Right lobe of liver (tissue), 6 donors: ENCODE measurements at regions not wholly inside any gene's neighbourhood (a gene's known extent, or its start where the extent isn't known, plus 50 kb on each side); places are given as distances from the start of the nearest gene placed in this dataset.
"Not testable (repeated sequence)": the region's sequence is repeated elsewhere in the genome, so short reads cannot be mapped to it uniquely, and the experiment has no call there.

ENCODE experiments used
- ATAC-seq, 4 donors: fragments of 200-7000 bp; cut with Tn5 transposase; one replicate each; pipeline ENCODE4 v1.9.1; 2020; ENCODE audit warnings: mild to moderate bottlenecking in 4 of 4, moderate library complexity in 4 of 4
- DNase-seq, 3 donors: peaks; one replicate each; pipeline ENCODE4 v3.0.0-alpha.2; 2020
- H3K27ac ChIP-seq, 3 donors: fragments of 200-600 bp; one replicate each; pipeline ENCODE4 v1.8.0; 2022
- H3K27me3 ChIP-seq, 2 donors: fragments of 200-600 bp; one replicate each; pipeline ENCODE4 v1.8.0; 2022
- H3K36me3 ChIP-seq, 4 donors: fragments of 200-600 bp; sonication (generic) in 1 of 4; one replicate each; pipeline versions ENCODE4 v1.5.1 to v1.8.0; 2017 to 2022; ENCODE audit warnings: control low read depth in 1 of 4
- H3K4me1 ChIP-seq, 4 donors: fragments of 200-600 bp; sonication (generic) in 1 of 4; one replicate each; pipeline versions ENCODE4 v1.5.1 to v1.8.0; 2017 to 2022; ENCODE audit warnings: control low read depth in 1 of 4
- H3K4me3 ChIP-seq, 3 donors: fragments of 200-600 bp; one replicate each; pipeline ENCODE4 v1.8.0; 2022
- H3K9me3 ChIP-seq, 4 donors: fragments of 200-600 bp; sonication (generic) in 1 of 4; one replicate each; pipeline versions ENCODE4 v1.5.1 to v1.8.0; 2017 to 2022; ENCODE audit warnings: control low read depth in 1 of 4
- POLR2A ChIP-seq: fragments of 450-650 bp; IDR thresholded peaks from one replicate; pipeline ENCODE4 v1.6.1; 2017; ENCODE audit warnings: antibody characterized with exemption, mild to moderate bottlenecking
- WGBS: methylation state at CpG from one replicate; pipeline ENCODE4 v1.1.6; 2018; ENCODE audit warnings: low coverage, low lambda C conversion rate; ENCODE audit not compliant: insufficient coverage; ENCODE audit errors: missing lambda C conversion rate; 5-methylcytosine and 5-hydroxymethylcytosine counted together
- intact Hi-C, 2 donors: fragments of 100-400 bp; cut with DNase I; formaldehyde crosslinking; loops; one replicate each; pipeline versions ENCODE4 v1.11.2 to v1.14.1; 2022
- TF ChIP-seq, protein P1 (sequence below), 4 donors: fragments of 200-600 bp in 3 of 4; fragments of 450-650 bp in 1 of 4; IDR thresholded peaks; one replicate each; pipeline versions ENCODE4 v1.5.1 to v1.8.0; 2016 to 2022; ENCODE audit warnings: antibody characterized with exemption in 4 of 4, mild to moderate bottlenecking in 2 of 4
- donor health status: DM: no; HTN: yes; CAD: no.
- donor health status: DM: no; HTN: no; CAD: no.
- donor health status: DM: no; HTN: no; CAD: no.
- donor health status: DM: no; HTN: yes; CAD: no.
- donor health status: DM: no; HTN: yes; CAD: no.

DNA sequence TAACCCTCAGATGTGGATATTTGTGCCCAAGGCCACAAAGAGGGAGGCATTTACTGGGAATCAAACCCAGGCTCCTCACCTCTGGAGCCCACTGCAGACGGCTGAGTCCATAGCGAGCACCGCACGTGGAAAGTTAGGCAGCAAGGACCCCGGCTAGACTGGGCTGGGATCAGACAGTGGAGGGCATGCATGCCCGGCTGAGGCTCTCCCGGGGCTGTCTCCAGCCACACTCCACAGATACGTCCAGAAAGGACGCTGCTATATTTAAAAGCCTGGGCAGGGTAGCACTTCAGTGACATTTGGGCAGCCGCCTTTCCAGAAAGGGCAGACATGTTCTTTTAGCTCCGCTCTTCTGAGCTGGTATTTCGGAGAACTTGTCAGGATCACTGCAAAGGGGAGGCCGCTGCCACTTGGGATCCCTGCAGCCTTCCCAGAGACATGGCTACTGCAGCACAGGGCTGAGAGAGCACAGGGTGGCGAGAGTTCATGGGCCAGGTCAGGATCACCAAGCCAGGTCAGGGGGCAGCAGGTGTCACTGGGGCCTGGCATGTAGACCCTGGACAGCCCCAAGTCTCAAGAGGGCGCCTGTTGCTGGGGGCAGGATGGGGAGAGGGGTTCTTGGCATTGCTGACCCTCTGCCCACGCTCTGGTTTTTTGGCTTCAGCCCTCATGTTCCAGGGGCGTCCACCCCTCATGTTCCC is 121.7 kb downstream of the PHETA1 start:
- no peak overlapping the region for H3K27ac ChIP-seq
- intact Hi-C loops: no loop called here

GRCh38 chr12:111246477-111247011 is 122.4 kb downstream of the PHETA1 start:
- Histone ChIP-seq H3K36me3 (no peaks in the 10 kb centered on the region), H3K27ac (peak overlapping the region in 1 of 3 donors; percentile 52), H3K27me3 (no peaks in the 10 kb centered on the region), H3K9me3 (no peaks in the 10 kb centered on the region), H3K4me1 (peaks cover 0 to 12% (median 2%) of the 10 kb centered on the region in 4 donors), H3K4me3 (no peak overlapping the region)
- ATAC-seq (peak; percentile 77 to 86 (median 81)), DNase-seq (peak in 1 of 3 donors; percentile 60)
- WGBS: 35% methylated on average over 5 of the region's 7 CpGs
- TF ChIP-seq, protein P1, sequence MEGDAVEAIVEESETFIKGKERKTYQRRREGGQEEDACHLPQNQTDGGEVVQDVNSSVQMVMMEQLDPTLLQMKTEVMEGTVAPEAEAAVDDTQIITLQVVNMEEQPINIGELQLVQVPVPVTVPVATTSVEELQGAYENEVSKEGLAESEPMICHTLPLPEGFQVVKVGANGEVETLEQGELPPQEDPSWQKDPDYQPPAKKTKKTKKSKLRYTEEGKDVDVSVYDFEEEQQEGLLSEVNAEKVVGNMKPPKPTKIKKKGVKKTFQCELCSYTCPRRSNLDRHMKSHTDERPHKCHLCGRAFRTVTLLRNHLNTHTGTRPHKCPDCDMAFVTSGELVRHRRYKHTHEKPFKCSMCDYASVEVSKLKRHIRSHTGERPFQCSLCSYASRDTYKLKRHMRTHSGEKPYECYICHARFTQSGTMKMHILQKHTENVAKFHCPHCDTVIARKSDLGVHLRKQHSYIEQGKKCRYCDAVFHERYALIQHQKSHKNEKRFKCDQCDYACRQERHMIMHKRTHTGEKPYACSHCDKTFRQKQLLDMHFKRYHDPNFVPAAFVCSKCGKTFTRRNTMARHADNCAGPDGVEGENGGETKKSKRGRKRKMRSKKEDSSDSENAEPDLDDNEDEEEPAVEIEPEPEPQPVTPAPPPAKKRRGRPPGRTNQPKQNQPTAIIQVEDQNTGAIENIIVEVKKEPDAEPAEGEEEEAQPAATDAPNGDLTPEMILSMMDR (IDR thresholded peaks at IDR 0.05): no peak
- TF ChIP-seq POLR2A: no peak
- intact Hi-C loops: no loop called here

More for the DNA sequence above, 121.7 kb downstream of the PHETA1 start:
- TF ChIP-seq, protein P1 (IDR thresholded peaks at IDR 0.05): no peak
- TF ChIP-seq POLR2A: no peak
- WGBS: 94% methylated on average over 7 of the region's 17 CpGs
- Histone ChIP-seq H3K4me1 (peaks cover 0 to 12% (median 2%) of the 10 kb centered on the region in 4 donors), H3K4me3 (no peak overlapping the region), H3K9me3 (no peaks in the 10 kb centered on the region), H3K27me3 (no peaks in the 10 kb centered on the region), H3K36me3 (no peaks in the 10 kb centered on the region)
- DNase-seq (no peak), ATAC-seq (peak; percentile 28 to 71 (median 40))

DNA sequence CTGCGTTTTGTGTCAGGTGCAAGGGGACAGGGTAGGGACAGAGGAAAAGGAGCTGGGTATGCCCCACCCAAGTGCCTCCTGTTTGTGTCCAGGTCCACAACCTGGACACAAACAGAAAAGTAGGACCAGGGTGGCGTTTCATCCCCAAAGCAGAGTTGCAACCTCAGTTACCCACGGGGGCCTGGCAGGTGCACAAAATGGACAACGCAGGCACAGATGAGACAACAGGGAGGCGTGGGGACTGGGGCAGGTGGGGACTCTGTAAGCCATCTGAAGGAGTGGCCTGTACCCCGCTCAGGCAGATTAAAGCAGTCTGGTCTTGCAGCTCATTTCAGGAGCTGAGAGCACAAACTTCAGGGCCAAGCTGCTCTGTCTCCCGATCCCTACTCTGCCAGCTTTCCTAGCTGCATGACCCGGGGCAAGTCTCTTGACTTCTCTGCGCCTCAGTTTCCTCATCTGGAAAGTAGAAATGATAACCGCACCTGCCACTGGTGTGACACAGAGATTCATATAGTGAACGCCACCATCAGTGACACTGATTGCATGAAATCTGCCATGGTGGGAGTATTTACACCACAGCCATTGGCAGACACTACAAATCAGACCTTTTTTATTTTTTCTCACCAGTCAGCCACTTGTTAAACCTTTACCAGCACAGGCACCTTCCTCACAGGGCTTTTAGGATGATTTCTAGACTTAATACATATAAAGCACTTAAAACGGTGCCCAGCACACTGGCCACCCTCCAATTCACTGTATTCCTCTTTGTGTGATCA is 123.0 kb downstream of the PHETA1 start:
- TF ChIP-seq, protein P1 (IDR thresholded peaks at IDR 0.05): no peak
- no peak for TF ChIP-seq POLR2A
- intact Hi-C loops: no loop called here
- Histone ChIP-seq H3K27me3 (no peaks in the 10 kb centered on the region), H3K9me3 (no peaks in the 10 kb centered on the region), H3K4me3 (no peak overlapping the region), H3K27ac (peak overlapping the region in 1 of 3 donors; percentile 52), H3K4me1 (peaks cover 0 to 12% (median 2%) of the 10 kb centered on the region in 4 donors), H3K36me3 (no peaks in the 10 kb centered on the region)
- DNase-seq (no peak), ATAC-seq (peak in 1 of 4 donors; percentile 10)
- 87% methylated on average over 6 of the region's 12 CpGs for WGBS

- Histone ChIP-seq H3K9me3 (no peaks in the 10 kb centered on the region), H3K4me1 (peaks cover 0 to 12% (median 2%) of the 10 kb centered on the region in 4 donors), H3K27ac (no peak overlapping the region), H3K4me3 (no peak overlapping the region), H3K36me3 (no peaks in the 10 kb centered on the region), H3K27me3 (no peaks in the 10 kb centered on the region)
- intact Hi-C loops: no loop called here
- no peak for ATAC-seq
- TF ChIP-seq, protein P1 (IDR thresholded peaks at IDR 0.05): no peak
- TF ChIP-seq POLR2A: no peak
- DNase-seq: no peak
Measured at GRCh38 chr12:111244673-111245072, 124.2 kb downstream of the PHETA1 start.

DNA sequence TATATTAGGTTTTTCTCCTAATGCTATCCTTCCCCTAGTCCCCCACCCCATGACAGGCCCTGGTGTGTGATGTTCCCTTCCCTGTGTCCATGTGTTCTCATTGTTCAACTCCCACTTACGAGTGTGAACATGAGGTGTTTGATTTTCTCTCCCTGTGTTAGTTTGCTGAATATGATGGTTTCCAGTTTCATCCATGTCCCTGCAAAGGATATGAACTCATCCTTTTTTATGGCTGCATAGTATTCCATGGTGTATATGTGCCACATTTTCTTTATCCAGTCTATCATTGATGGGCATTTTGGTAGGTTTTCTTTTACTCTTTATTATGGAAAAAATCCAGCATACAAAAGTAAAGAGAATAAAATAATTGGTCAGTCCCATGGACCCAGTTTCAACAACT is 126.1 kb downstream of the PHETA1 start:
- H3K27me3 ChIP-seq, H3K9me3 ChIP-seq, H3K4me3 ChIP-seq, ATAC-seq, H3K36me3 ChIP-seq, DNase-seq, H3K27ac ChIP-seq, intact Hi-C loops: not testable (repeated sequence)
- peaks cover 0 to 12% (median 2%) of the 10 kb centered on the region in 4 donors for H3K4me1 ChIP-seq
- 100% methylated on average over 1 of the region's 1 CpG for WGBS
